Naive thymus-derived CD4-positive, alpha-beta T cell (primary cell): ENCODE measurements at regions not wholly inside any gene's neighbourhood (a gene's known extent, or its start where the extent isn't known, plus 50 kb on each side); places are given as distances from the start of the nearest gene placed in this dataset.

Experiments used
- ATAC-seq: fragments of 150-1000 bp; cut with Tn5 transposase; 2 replicates; pipeline ENCODE4 v1.10.0; 2021; ENCODE audit warnings: mild to moderate bottlenecking, moderate library complexity
- CTCF ChIA-PET: fragments of 350-600 bp; sonication (Branson Sonifier 250); formaldehyde crosslinking; loops from one replicate; lab custom pipeline; 2021; ENCODE audit warnings: antibody characterized with exemption; lab: Charles Lee
- POLR2A ChIA-PET: fragments of 350-600 bp; sonication (Branson Sonifier 250); formaldehyde crosslinking; loops from one replicate; lab custom pipeline; 2021; ENCODE audit warnings: antibody characterized with exemption, inconsistent platforms; lab: Charles Lee
- DNase-seq, 9 donors: peaks; one replicate each; pipeline versions ENCODE4 v3.0.0 to v3.0.0-alpha.2; 2020 to 2022; ENCODE audit warnings: mixed read lengths in 1 of 9
- H3K27ac ChIP-seq: one replicate; pipeline ENCODE4 v1.7.0; 2013; ENCODE audit warnings: mild to moderate bottlenecking, low read depth, low read length, moderate library complexity
- H3K27me3 ChIP-seq, 2 donors: one replicate each; pipeline ENCODE4 v1.7.0; 2013; ENCODE audit warnings: low read length in 2 of 2, mild to moderate bottlenecking in 2 of 2, moderate library complexity in 2 of 2; ENCODE audit not compliant: control insufficient read depth in 2 of 2, insufficient read depth in 2 of 2
- H3K36me3 ChIP-seq, 3 experiments: 1 replicate in 2 of 3; 2 replicates in 1 of 3; pipeline ENCODE4 v1.7.0; 2013; ENCODE audit warnings: low read length in 3 of 3, mild to moderate bottlenecking in 3 of 3, moderate library complexity in 1 of 3; ENCODE audit not compliant: insufficient read depth in 3 of 3, control insufficient read depth in 2 of 3
- H3K4me1 ChIP-seq, 2 donors: one replicate each; pipeline ENCODE4 v1.7.0; 2013; ENCODE audit warnings: low read length in 2 of 2, mild to moderate bottlenecking in 2 of 2, moderate library complexity in 1 of 2; ENCODE audit not compliant: control insufficient read depth in 2 of 2, insufficient read depth in 2 of 2
- H3K4me3 ChIP-seq: 2 replicates; pipeline ENCODE4 v1.7.0; 2013; ENCODE audit warnings: mild to moderate bottlenecking, low read length
- H3K9me3 ChIP-seq, 3 experiments: 1 replicate in 2 of 3; 2 replicates in 1 of 3; pipeline ENCODE4 v1.7.0; 2013; ENCODE audit warnings: low read length in 3 of 3; ENCODE audit not compliant: control insufficient read depth in 2 of 3
- H3K27ac Mint-ChIP-seq, 9 donors: one replicate each; pipeline ENCODE4 v1.8.0; 2020 to 2022; ENCODE audit warnings: mixed read lengths in 9 of 9, mild to moderate bottlenecking in 8 of 9, moderate library complexity in 5 of 9, inconsistent platforms in 2 of 9
- H3K27me3 Mint-ChIP-seq, 5 donors: one replicate each; pipeline ENCODE4 v1.8.0; 2021 to 2022; ENCODE audit warnings: mixed read lengths in 5 of 5, mild to moderate bottlenecking in 1 of 5
- H3K36me3 Mint-ChIP-seq, 5 donors: one replicate each; pipeline ENCODE4 v1.8.0; 2020 to 2022; ENCODE audit warnings: mixed read lengths in 5 of 5, mild to moderate bottlenecking in 3 of 5, inconsistent platforms in 1 of 5
- H3K4me1 Mint-ChIP-seq, 7 donors: one replicate each; pipeline ENCODE4 v1.8.0; 2020 to 2022; ENCODE audit warnings: mixed read lengths in 7 of 7, mild to moderate bottlenecking in 3 of 7, inconsistent platforms in 1 of 7
- H3K4me3 Mint-ChIP-seq, 10 donors: one replicate each; pipeline ENCODE4 v1.8.0; 2020 to 2022; ENCODE audit warnings: mild to moderate bottlenecking in 10 of 10, mixed read lengths in 10 of 10, moderate library complexity in 6 of 10, inconsistent platforms in 2 of 10
- H3K9me3 Mint-ChIP-seq, 11 donors: one replicate each; pipeline ENCODE4 v1.8.0; 2020 to 2022; ENCODE audit warnings: mixed read lengths in 11 of 11, mild to moderate bottlenecking in 4 of 11, inconsistent platforms in 1 of 11, moderate library complexity in 1 of 11
- intact Hi-C, 2 donors: fragments of 100-400 bp; cut with micrococcal nuclease; formaldehyde crosslinking; loops; one replicate each; pipeline ENCODE4 v1.15.1; 2023

GRCh38 chr15:36465304-36465703 lies 114.1 kb upstream of the CDIN1 start:
- no peaks in the 10 kb centered on the region for H3K4me1 Mint-ChIP-seq
- intact Hi-C loops: no loop called here
- H3K4me3 ChIP-seq: no peak overlapping the region
- H3K36me3 ChIP-seq: no peaks in the 10 kb centered on the region
- peaks cover 0 to 17% (median 4%) of the 10 kb centered on the region in 5 donors for H3K27me3 Mint-ChIP-seq
- H3K27ac ChIP-seq: no peak overlapping the region
- no peak for ATAC-seq
- H3K9me3 ChIP-seq: no peaks in the 10 kb centered on the region
- no peaks in the 10 kb centered on the region for H3K4me1 ChIP-seq
- no peaks in the 10 kb centered on the region for H3K36me3 Mint-ChIP-seq
- H3K4me3 Mint-ChIP-seq: no peak overlapping the region
- ChIA-PET POLR2A (no interaction called here), CTCF (no interaction called here)
- peaks cover 2 to 31% (median 13%) of the 10 kb centered on the region in 11 donors for H3K9me3 Mint-ChIP-seq
- no peak overlapping the region for H3K27ac Mint-ChIP-seq
- no peaks in the 10 kb centered on the region for H3K27me3 ChIP-seq
- DNase-seq: no peak

GRCh38 chr15:36468746-36469145 lies 110.7 kb upstream of the CDIN1 start:
- Histone ChIP-seq H3K4me1 (no peaks in the 10 kb centered on the region), H3K27ac (no peak overlapping the region), H3K36me3 (no peaks in the 10 kb centered on the region), H3K9me3 (no peaks in the 10 kb centered on the region), H3K27me3 (no peaks in the 10 kb centered on the region), H3K4me3 (no peak overlapping the region)
- Mint-ChIP-seq H3K36me3 (no peaks in the 10 kb centered on the region), H3K27me3 (peaks cover 0 to 17% (median 7%) of the 10 kb centered on the region in 5 donors), H3K9me3 (peaks cover 0 to 12% (median 1%) of the 10 kb centered on the region in 11 donors), H3K27ac (no peak overlapping the region), H3K4me3 (no peak overlapping the region), H3K4me1 (no peaks in the 10 kb centered on the region)
- CTCF ChIA-PET: no interaction called here
- no peak for ATAC-seq
- intact Hi-C loops: no loop called here
- POLR2A ChIA-PET: no interaction called here
- no peak for DNase-seq

- ATAC-seq (no peak), DNase-seq (no peak)
- H3K27me3 Mint-ChIP-seq: peaks cover 0 to 17% (median 7%) of the 10 kb centered on the region in 5 donors
- H3K9me3 Mint-ChIP-seq: peaks cover 0 to 8% (median 0%) of the 10 kb centered on the region in 11 donors
- no peak overlapping the region for H3K4me3 Mint-ChIP-seq
- Histone ChIP-seq H3K4me1 (no peaks in the 10 kb centered on the region), H3K36me3 (no peaks in the 10 kb centered on the region), H3K27me3 (no peaks in the 10 kb centered on the region), H3K27ac (no peak overlapping the region), H3K9me3 (no peaks in the 10 kb centered on the region), H3K4me3 (no peak overlapping the region)
- ChIA-PET CTCF (no interaction called here), POLR2A (no interaction called here)
- no peaks in the 10 kb centered on the region for H3K4me1 Mint-ChIP-seq
- H3K27ac Mint-ChIP-seq: no peak overlapping the region
- intact Hi-C loops: no loop called here
- no peaks in the 10 kb centered on the region for H3K36me3 Mint-ChIP-seq
Measured at GRCh38 chr15:36469311-36469966, 110.0 kb upstream of the CDIN1 start.

- no peak overlapping the region for H3K27ac ChIP-seq
- no peaks in the 10 kb centered on the region for H3K9me3 ChIP-seq
- H3K4me3 ChIP-seq: no peak overlapping the region
- Mint-ChIP-seq H3K4me1 (no peaks in the 10 kb centered on the region), H3K27me3 (peaks cover 0 to 7% (median 6%) of the 10 kb centered on the region in 5 donors), H3K9me3 (peaks cover 0 to 3% (median 0%) of the 10 kb centered on the region in 11 donors), H3K36me3 (no peaks in the 10 kb centered on the region), H3K4me3 (no peak overlapping the region), H3K27ac (no peak overlapping the region)
- intact Hi-C loops: no loop called here
- ATAC-seq (no peak), DNase-seq (no peak)
- no peaks in the 10 kb centered on the region for H3K36me3 ChIP-seq
- ChIA-PET POLR2A (no interaction called here), CTCF (no interaction called here)
- no peaks in the 10 kb centered on the region for H3K27me3 ChIP-seq
- H3K4me1 ChIP-seq: no peaks in the 10 kb centered on the region
Measured at GRCh38 chr15:36472672-36473071, 106.8 kb upstream of the CDIN1 start.

- Mint-ChIP-seq H3K9me3 (no peaks in the 10 kb centered on the region), H3K4me3 (no peak overlapping the region), H3K4me1 (no peaks in the 10 kb centered on the region), H3K36me3 (no peaks in the 10 kb centered on the region), H3K27ac (no peak overlapping the region), H3K27me3 (peaks cover 0 to 10% (median 5%) of the 10 kb centered on the region in 5 donors)
- ChIA-PET POLR2A (no interaction called here), CTCF (interaction anchor here (0.7 to 1.4 kb wide), 2 partner anchors 12 to 48 kb away, joined by 3 read pairs; no protein-coding TSS in a partner anchor)
- no peaks in the 10 kb centered on the region for H3K27me3 ChIP-seq
- no peak for ATAC-seq
- H3K9me3 ChIP-seq: no peaks in the 10 kb centered on the region
- H3K36me3 ChIP-seq: no peaks in the 10 kb centered on the region
- H3K27ac ChIP-seq: no peak overlapping the region
- no peaks in the 10 kb centered on the region for H3K4me1 ChIP-seq
- intact Hi-C loops: no loop called here
- no peak overlapping the region for H3K4me3 ChIP-seq
- no peak for DNase-seq
Measured at GRCh38 chr15:36478561-36478960, 100.9 kb upstream of the CDIN1 start.

GRCh38 chr15:36479200-36479896 lies 100.1 kb upstream of the CDIN1 start:
- Histone ChIP-seq H3K4me3 (no peak overlapping the region), H3K4me1 (no peaks in the 10 kb centered on the region), H3K27ac (no peak overlapping the region), H3K9me3 (no peaks in the 10 kb centered on the region), H3K27me3 (no peaks in the 10 kb centered on the region), H3K36me3 (no peaks in the 10 kb centered on the region)
- no peaks in the 10 kb centered on the region for H3K9me3 Mint-ChIP-seq
- intact Hi-C loops: no loop called here
- no peak for DNase-seq
- H3K27ac Mint-ChIP-seq: no peak overlapping the region
- H3K36me3 Mint-ChIP-seq: no peaks in the 10 kb centered on the region
- peaks cover 0 to 10% (median 5%) of the 10 kb centered on the region in 5 donors for H3K27me3 Mint-ChIP-seq
- no peak for ATAC-seq
- CTCF ChIA-PET: interaction anchor here (1.4 kb wide), 1 partner anchor 13 kb away, joined by 3 read pairs; no protein-coding TSS in a partner anchor
- POLR2A ChIA-PET: no interaction called here
- H3K4me3 Mint-ChIP-seq: no peak overlapping the region
- H3K4me1 Mint-ChIP-seq: no peaks in the 10 kb centered on the region

GRCh38 chr15:36481156-36481555 lies 98.3 kb upstream of the CDIN1 start:
- POLR2A ChIA-PET: no interaction called here
- no peaks in the 10 kb centered on the region for H3K36me3 Mint-ChIP-seq
- H3K27ac ChIP-seq: no peak overlapping the region
- H3K4me1 Mint-ChIP-seq: no peaks in the 10 kb centered on the region
- no peaks in the 10 kb centered on the region for H3K9me3 ChIP-seq
- H3K4me3 Mint-ChIP-seq: no peak overlapping the region
- ATAC-seq: no peak
- peaks cover 0 to 10% (median 0%) of the 10 kb centered on the region in 5 donors for H3K27me3 Mint-ChIP-seq
- no peaks in the 10 kb centered on the region for H3K27me3 ChIP-seq
- H3K27ac Mint-ChIP-seq: no peak overlapping the region
- no peak for DNase-seq
- H3K9me3 Mint-ChIP-seq: peaks cover 0 to 2% (median 0%) of the 10 kb centered on the region in 11 donors
- intact Hi-C loops: no loop called here
- H3K4me3 ChIP-seq: no peak overlapping the region
- no peaks in the 10 kb centered on the region for H3K36me3 ChIP-seq
- no peaks in the 10 kb centered on the region for H3K4me1 ChIP-seq
- CTCF ChIA-PET: no interaction called here
